ENCODE measurements at regions not wholly inside any gene's neighbourhood (a gene's known extent, or its start where the extent isn't known, plus 50 kb on each side); places are given as distances from the start of the nearest gene placed in this dataset.

DNA sequence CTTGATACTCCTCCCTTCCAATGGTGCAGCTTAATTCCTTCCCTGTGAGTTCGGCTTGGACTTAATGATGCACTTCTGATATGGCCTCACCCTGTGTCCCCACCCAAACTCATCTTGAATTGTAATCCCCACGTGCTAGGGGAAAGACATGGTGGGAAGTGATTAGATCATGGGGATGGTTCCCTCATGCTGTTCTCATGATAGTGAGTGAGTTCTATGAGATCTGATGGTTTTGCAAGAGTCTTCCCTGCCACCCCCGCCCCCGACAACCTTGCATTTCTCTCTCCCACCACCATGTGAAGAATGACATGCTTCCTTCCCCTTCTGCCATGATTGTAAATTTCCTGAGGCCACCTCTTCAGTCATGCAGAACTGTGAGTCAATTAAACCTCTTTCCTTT is 50.3 kb upstream of the HLA-G start:
- DNase-seq (ENCODE audit: low spot score) = peak; percentile 22

All from kidney tubule cell (primary cell).